ENCODE measurements at regions not wholly inside any gene's neighbourhood (a gene's known extent, or its start where the extent isn't known, plus 50 kb on each side); places are given as distances from the start of the nearest gene placed in this dataset.

- H3K4me3 ChIP-seq = no peak overlapping the region
- TF ChIP-seq CTCF (IDR thresholded peaks at IDR 0.05) = no peak
- DNase-seq = no peak
- no peaks in the 10 kb centered on the region for H3K4me1 ChIP-seq
- no peak for ATAC-seq
- no peak for FAIRE-seq
- no peak overlapping the region for H3K27ac ChIP-seq
- no peaks in the 10 kb centered on the region for H3K27me3 ChIP-seq
- H3K9me3 ChIP-seq = peaks cover 0 to 4% (median 0%) of the 10 kb centered on the region in 4 donors
- intact Hi-C loops (cut with DNase I) = no loop called here
- no peaks in the 10 kb centered on the region for H3K36me3 ChIP-seq
Observed at GRCh38 chr5:124080256-124080655, 568.3 kb downstream of the CSNK1G3 start.

- H3K27ac ChIP-seq = no peak overlapping the region
- no peaks in the 10 kb centered on the region for H3K36me3 ChIP-seq
- H3K27me3 ChIP-seq = no peaks in the 10 kb centered on the region
- H3K4me3 ChIP-seq = no peak overlapping the region
- no peak for TF ChIP-seq CTCF (IDR thresholded peaks at IDR 0.05)
- H3K4me1 ChIP-seq = no peaks in the 10 kb centered on the region
- intact Hi-C loops (cut with DNase I) = no loop called here
- no peak for FAIRE-seq
- no peak for ATAC-seq
- DNase-seq = no peak
- H3K9me3 ChIP-seq = peaks cover 0 to 4% (median 0%) of the 10 kb centered on the region in 4 donors
Observed at GRCh38 chr5:124079062-124079461, 567.1 kb downstream of the CSNK1G3 start.

GRCh38 chr5:124074500-124074899 lies 562.5 kb downstream of the CSNK1G3 start:
- FAIRE-seq (no peak), ATAC-seq (no peak), DNase-seq (no peak)
- Histone ChIP-seq H3K27me3 (no peaks in the 10 kb centered on the region), H3K27ac (no peak overlapping the region), H3K4me3 (no peak overlapping the region), H3K9me3 (peaks cover 0 to 4% (median 0%) of the 10 kb centered on the region in 4 donors), H3K4me1 (no peaks in the 10 kb centered on the region), H3K36me3 (no peaks in the 10 kb centered on the region)
- intact Hi-C loops (cut with DNase I) = no loop called here
- no peak for TF ChIP-seq CTCF (IDR thresholded peaks at IDR 0.05)

- H3K4me3 ChIP-seq = no peak overlapping the region
- no peak for TF ChIP-seq CTCF (IDR thresholded peaks at IDR 0.05)
- no peak overlapping the region for H3K27ac ChIP-seq
- H3K27me3 ChIP-seq = no peaks in the 10 kb centered on the region
- H3K36me3 ChIP-seq = no peaks in the 10 kb centered on the region
- intact Hi-C loops (cut with DNase I) = no loop called here
- peaks cover 0 to 4% (median 0%) of the 10 kb centered on the region in 4 donors for H3K9me3 ChIP-seq
- DNase-seq = no peak
- FAIRE-seq = no peak
- H3K4me1 ChIP-seq = no peaks in the 10 kb centered on the region
- no peak for ATAC-seq
Observed at GRCh38 chr5:124072570-124072969, 560.6 kb downstream of the CSNK1G3 start.

GRCh38 chr5:124071039-124071438 lies 559.1 kb downstream of the CSNK1G3 start:
- no peaks in the 10 kb centered on the region for H3K36me3 ChIP-seq
- no peaks in the 10 kb centered on the region for H3K4me1 ChIP-seq
- DNase-seq = no peak
- FAIRE-seq = no peak
- H3K27ac ChIP-seq = no peak overlapping the region
- intact Hi-C loops (cut with DNase I) = no loop called here
- 62 to 67% methylated on average over 4 of the region's 4 CpGs for WGBS, 2 donors
- no peak for TF ChIP-seq CTCF (IDR thresholded peaks at IDR 0.05)
- H3K4me3 ChIP-seq = no peak overlapping the region
- H3K9me3 ChIP-seq = peaks cover 0 to 4% (median 0%) of the 10 kb centered on the region in 4 donors
- ATAC-seq = no peak
- H3K27me3 ChIP-seq = no peaks in the 10 kb centered on the region
